Natural killer cell (primary cell): ENCODE measurements at regions not wholly inside any gene's neighbourhood (a gene's known extent, or its start where the extent isn't known, plus 50 kb on each side); places are given as distances from the start of the nearest gene placed in this dataset.

Source experiments
- ATAC-seq, 3 donors: fragments of 150-1000 bp in 2 of 3; fragments of 200-7000 bp in 1 of 3; cut with Tn5 transposase; 1 replicate in 1 of 3; 2 replicates in 2 of 3; pipeline ENCODE4 v1.10.0; 2021; ENCODE audit warnings: mild to moderate bottlenecking in 2 of 3, moderate library complexity in 2 of 3
- DNase-seq, 2 donors: peaks; one replicate each; pipeline versions ENCODE4 v3.0.0 to v3.0.0-alpha.2; 2013 to 2021; ENCODE audit warnings: mixed read lengths in 1 of 2
- H3K27ac ChIP-seq: one replicate; pipeline ENCODE4 v1.5.1; 2013; ENCODE audit warnings: mild to moderate bottlenecking, low read length
- H3K27me3 ChIP-seq: one replicate; pipeline ENCODE4 v1.6.1; 2013; ENCODE audit warnings: low read length; ENCODE audit not compliant: control insufficient read depth, insufficient read depth
- H3K36me3 ChIP-seq: one replicate; pipeline ENCODE4 v1.6.1; 2013; ENCODE audit warnings: low read length; ENCODE audit not compliant: control insufficient read depth, insufficient read depth
- H3K4me1 ChIP-seq: one replicate; pipeline ENCODE4 v1.6.1; 2013; ENCODE audit warnings: low read length; ENCODE audit not compliant: control insufficient read depth, insufficient read depth
- H3K4me3 ChIP-seq: one replicate; pipeline ENCODE4 v1.5.1; 2013; ENCODE audit warnings: low read length
- H3K9me3 ChIP-seq: one replicate; pipeline ENCODE4 v1.6.1; 2013; ENCODE audit warnings: low read length; ENCODE audit not compliant: control insufficient read depth, insufficient read depth
- H3K27ac Mint-ChIP-seq, 2 donors: one replicate each; pipeline ENCODE4 v1.8.0; 2022; ENCODE audit warnings: mild to moderate bottlenecking in 2 of 2, mixed read lengths in 2 of 2, moderate library complexity in 1 of 2
- H3K27me3 Mint-ChIP-seq, 2 donors: one replicate each; pipeline ENCODE4 v1.8.0; 2022; ENCODE audit warnings: low read depth in 2 of 2, mixed read lengths in 2 of 2
- H3K36me3 Mint-ChIP-seq: one replicate; pipeline ENCODE4 v1.8.0; 2022; ENCODE audit warnings: mixed read lengths
- H3K4me1 Mint-ChIP-seq, 2 donors: one replicate each; pipeline ENCODE4 v1.8.0; 2022; ENCODE audit warnings: mixed read lengths in 2 of 2
- H3K4me3 Mint-ChIP-seq: one replicate; pipeline ENCODE4 v1.8.0; 2022; ENCODE audit warnings: mild to moderate bottlenecking, moderate library complexity, mixed read lengths
- H3K9me3 Mint-ChIP-seq, 2 donors: one replicate each; pipeline ENCODE4 v1.8.0; 2022; ENCODE audit warnings: mixed read lengths in 2 of 2
- CTCF ChIP-seq: fragments of 200-600 bp; IDR thresholded peaks from one replicate; pipeline ENCODE4 v1.8.0; 2022; ENCODE audit warnings: antibody characterized with exemption
- WGBS: methylation state at CpG from one replicate; pipeline ENCODE4 v1.1.7; 2013; ENCODE audit warnings: missing lambda C conversion rate; ENCODE audit not compliant: insufficient coverage; 5-methylcytosine and 5-hydroxymethylcytosine counted together
- intact Hi-C: fragments of 100-400 bp; cut with micrococcal nuclease; formaldehyde crosslinking; loops from one replicate; pipeline ENCODE4 v1.14.2; 2022

DNA sequence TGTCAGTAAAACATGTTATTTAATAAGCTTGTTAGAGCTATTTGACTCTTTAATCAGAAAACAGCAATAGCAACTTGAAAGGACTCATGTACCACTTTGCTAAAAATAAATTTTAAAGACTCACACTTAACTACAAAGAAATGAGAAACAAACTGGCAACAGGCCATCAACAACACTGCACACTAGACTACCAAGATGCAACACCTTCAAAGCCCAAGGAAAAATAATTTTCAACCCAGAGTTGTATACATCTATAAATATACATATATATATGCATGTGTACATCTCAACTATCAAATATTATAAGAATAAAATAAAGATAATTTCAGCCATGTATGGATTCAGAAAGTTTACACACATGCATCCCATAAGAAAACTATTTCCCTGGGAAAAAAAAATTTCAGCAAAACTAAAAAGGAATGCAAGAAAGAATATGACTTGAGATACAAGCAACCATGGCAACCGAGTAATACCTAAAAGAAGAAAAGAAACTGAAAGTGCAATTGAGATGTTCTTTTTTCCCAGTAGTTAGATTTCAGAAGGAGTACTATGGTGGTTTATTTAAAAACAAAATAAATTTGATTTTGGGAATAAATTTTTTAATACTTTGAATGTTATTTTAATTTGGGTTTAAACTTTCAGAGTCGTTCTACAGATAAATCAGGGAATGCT is 303.8 kb downstream of the UBE3D start:
- Mint-ChIP-seq H3K4me1 (no peaks in the 10 kb centered on the region), H3K9me3 (peaks cover 7 to 9% of the 10 kb centered on the region in 2 donors), H3K27me3 (no peaks in the 10 kb centered on the region), H3K36me3 (no peaks in the 10 kb centered on the region), H3K27ac (no peak overlapping the region), H3K4me3 (no peak overlapping the region)
- no peak overlapping the region for H3K27ac ChIP-seq
- no peak for TF ChIP-seq CTCF
- H3K9me3 ChIP-seq: no peaks in the 10 kb centered on the region
- ATAC-seq (no peak), DNase-seq (no peak)
- H3K36me3 ChIP-seq: no peaks in the 10 kb centered on the region
- no peak overlapping the region for H3K4me3 ChIP-seq
- WGBS: 90% methylated on average over 2 of the region's 2 CpGs
- H3K27me3 ChIP-seq: no peaks in the 10 kb centered on the region
- intact Hi-C loops: no loop called here
- H3K4me1 ChIP-seq: no peaks in the 10 kb centered on the region

DNA sequence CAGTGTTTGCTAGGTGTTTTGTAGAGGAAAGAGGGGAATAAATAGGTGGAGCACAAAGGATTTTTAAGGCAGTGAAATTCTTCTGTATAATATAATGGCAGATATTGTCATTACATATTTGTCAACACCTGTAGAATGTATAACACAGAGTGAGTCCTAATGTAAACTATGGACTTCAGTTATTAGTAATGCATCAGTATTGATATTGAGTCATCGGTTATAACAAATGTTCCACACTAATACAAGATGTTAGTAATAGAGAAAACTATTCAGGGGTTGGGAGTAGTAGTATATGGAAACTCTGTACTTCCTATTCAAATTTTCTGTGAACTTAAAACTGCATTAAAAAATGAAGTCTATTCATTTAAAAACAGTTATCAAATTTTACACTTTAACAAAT is 299.2 kb downstream of the UBE3D start:
- peaks cover 0 to 2% of the 10 kb centered on the region in 2 donors for H3K9me3 Mint-ChIP-seq
- no peaks in the 10 kb centered on the region for H3K27me3 ChIP-seq
- WGBS: no CpG with 5 or more reads among the region's 1 CpG
- H3K36me3 Mint-ChIP-seq: no peaks in the 10 kb centered on the region
- TF ChIP-seq CTCF: no peak
- H3K4me1 Mint-ChIP-seq: no peaks in the 10 kb centered on the region
- no peaks in the 10 kb centered on the region for H3K36me3 ChIP-seq
- DNase-seq (no peak), ATAC-seq (no peak)
- H3K4me3 Mint-ChIP-seq: no peak overlapping the region
- no peaks in the 10 kb centered on the region for H3K27me3 Mint-ChIP-seq
- intact Hi-C loops: no loop called here
- H3K4me3 ChIP-seq: no peak overlapping the region
- H3K9me3 ChIP-seq: no peaks in the 10 kb centered on the region
- no peak overlapping the region for H3K27ac Mint-ChIP-seq
- no peak overlapping the region for H3K27ac ChIP-seq
- H3K4me1 ChIP-seq: no peaks in the 10 kb centered on the region

- H3K9me3 Mint-ChIP-seq: peaks cover 0 to 2% of the 10 kb centered on the region in 2 donors
- H3K4me1 ChIP-seq: no peaks in the 10 kb centered on the region
- H3K27ac Mint-ChIP-seq: no peak overlapping the region
- no peaks in the 10 kb centered on the region for H3K36me3 Mint-ChIP-seq
- no peaks in the 10 kb centered on the region for H3K36me3 ChIP-seq
- H3K27ac ChIP-seq: no peak overlapping the region
- no peaks in the 10 kb centered on the region for H3K27me3 Mint-ChIP-seq
- H3K4me3 Mint-ChIP-seq: no peak overlapping the region
- no peaks in the 10 kb centered on the region for H3K4me1 Mint-ChIP-seq
- no peaks in the 10 kb centered on the region for H3K27me3 ChIP-seq
- ATAC-seq: no peak
- TF ChIP-seq CTCF: no peak
- no peak overlapping the region for H3K4me3 ChIP-seq
- no peaks in the 10 kb centered on the region for H3K9me3 ChIP-seq
- 88% methylated on average over 5 of the region's 5 CpGs for WGBS
- DNase-seq: no peak
- intact Hi-C loops: no loop called here
Observed at GRCh38 chr6:82767037-82767436, 298.6 kb downstream of the UBE3D start.

GRCh38 chr6:82767447-82767846 is 298.2 kb downstream of the UBE3D start:
- 90% methylated on average over 3 of the region's 4 CpGs for WGBS
- no peak for ATAC-seq
- no peak for TF ChIP-seq CTCF
- H3K9me3 ChIP-seq: no peaks in the 10 kb centered on the region
- no peaks in the 10 kb centered on the region for H3K27me3 ChIP-seq
- H3K4me3 ChIP-seq: no peak overlapping the region
- DNase-seq: no peak
- Mint-ChIP-seq H3K4me3 (no peak overlapping the region), H3K4me1 (no peaks in the 10 kb centered on the region), H3K27me3 (no peaks in the 10 kb centered on the region), H3K27ac (no peak overlapping the region), H3K9me3 (peaks cover under 1 to 2% of the 10 kb centered on the region in 2 donors), H3K36me3 (no peaks in the 10 kb centered on the region)
- no peaks in the 10 kb centered on the region for H3K4me1 ChIP-seq
- no peaks in the 10 kb centered on the region for H3K36me3 ChIP-seq
- intact Hi-C loops: no loop called here
- no peak overlapping the region for H3K27ac ChIP-seq
